Gastrocnemius medialis (tissue), 4 donors: ENCODE measurements at regions not wholly inside any gene's neighbourhood (a gene's known extent, or its start where the extent isn't known, plus 50 kb on each side); places are given as distances from the start of the nearest gene placed in this dataset.

Experiments
- ATAC-seq, 2 donors: fragments of 150-250 bp; one replicate each; pipeline ENCODE4 v1.9.1; 2016
- DNase-seq, 2 donors: peaks; one replicate each; pipeline ENCODE4 v3.0.0-alpha.2; 2019
- H3K27ac ChIP-seq, 4 donors: fragments of 200-600 bp; sonication (generic); 1 replicate in 1 of 4; 2 replicates in 3 of 4; pipeline ENCODE4 v1.5.1; 2016 to 2018; ENCODE audit warnings: mild to moderate bottlenecking in 2 of 4, moderate library complexity in 1 of 4
- H3K27me3 ChIP-seq, 3 donors: fragments of 200-600 bp; sonication (generic) in 2 of 3; 1 replicate in 1 of 3; 2 replicates in 2 of 3; pipeline versions ENCODE4 v1.5.1 to v1.6.0; 2016 to 2019; ENCODE audit warnings: mild to moderate bottlenecking in 1 of 3, moderate library complexity in 1 of 3
- H3K36me3 ChIP-seq, 2 donors: fragments of 200-600 bp; sonication (generic) in 1 of 2; one replicate each; pipeline ENCODE4 v1.5.1; 2017 to 2018
- H3K4me1 ChIP-seq, 2 donors: fragments of 200-600 bp; sonication (generic) in 1 of 2; one replicate each; pipeline ENCODE4 v1.5.1; 2016 to 2017; ENCODE audit warnings: mild to moderate bottlenecking in 2 of 2
- H3K4me3 ChIP-seq, 4 donors: fragments of 200-600 bp; sonication (generic) in 3 of 4; 1 replicate in 1 of 4; 2 replicates in 3 of 4; pipeline ENCODE4 v1.5.1; 2016 to 2019; ENCODE audit warnings: mild to moderate bottlenecking in 2 of 4
- H3K9me3 ChIP-seq, 3 donors: fragments of 200-600 bp; sonication (generic) in 2 of 3; 1 replicate in 1 of 3; 2 replicates in 2 of 3; pipeline ENCODE4 v1.5.1; 2016 to 2019
- CTCF ChIP-seq, 5 experiments: fragments of 450-650 bp in 3 of 5; fragments of 200-600 bp in 2 of 5; sonication (generic) in 2 of 5; IDR thresholded peaks in 4 of 5; conservative IDR thresholded peaks in 1 of 5; 1 replicate in 4 of 5; 2 replicates in 1 of 5; pipeline ENCODE4 v1.5.1; 2016 to 2019; ENCODE audit warnings: antibody characterized with exemption in 5 of 5, mild to moderate bottlenecking in 3 of 5, moderate library complexity in 3 of 5
- POLR2A ChIP-seq, 2 donors: fragments of 450-650 bp; IDR thresholded peaks; one replicate each; pipeline ENCODE4 v1.6.1; 2017; ENCODE audit warnings: antibody characterized with exemption in 2 of 2, mild to moderate bottlenecking in 2 of 2, moderate library complexity in 2 of 2
- in situ Hi-C, 4 donors: fragments of 200-750 bp; cut with MboI; loops; one replicate each; pipeline versions ENCODE4 v1.15.0 to v1.8.0; 2017; ENCODE audit warnings: low sequenced_read_pairs in 4 of 4
- intact Hi-C: fragments of 100-400 bp; cut with DNase I; formaldehyde crosslinking; loops from one replicate; pipeline ENCODE4 v1.15.1; 2023; ENCODE audit warnings: low total_unique reads

- Histone ChIP-seq H3K27ac (no peak overlapping the region), H3K9me3 (no peaks in the 10 kb centered on the region), H3K27me3 (no peaks in the 10 kb centered on the region), H3K4me1 (no peaks in the 10 kb centered on the region), H3K36me3 (no peaks in the 10 kb centered on the region), H3K4me3 (no peak overlapping the region)
- TF ChIP-seq CTCF (IDR thresholded peaks at IDR 0.05 in 4 of 5, conservative IDR thresholded peaks at IDR 0.05 in 1 of 5) (no peak), POLR2A (IDR thresholded peaks at IDR 0.05) (no peak)
- intact Hi-C loops, result no loop called here
- in situ Hi-C loops, result no loop called here
- DNase-seq (no peak), ATAC-seq (no peak)
Observed at GRCh38 chr2:175864137-175864850, 137.8 kb downstream of the LNPK start.

- intact Hi-C loops (no loop called here), in situ Hi-C loops (no loop called here)
- DNase-seq (no peak), ATAC-seq (no peak)
- H3K4me3 ChIP-seq, result no peak overlapping the region
- no peaks in the 10 kb centered on the region for H3K9me3 ChIP-seq
- TF ChIP-seq CTCF (IDR thresholded peaks at IDR 0.05 in 4 of 5, conservative IDR thresholded peaks at IDR 0.05 in 1 of 5) (no peak), POLR2A (IDR thresholded peaks at IDR 0.05) (no peak)
- H3K4me1 ChIP-seq, result no peaks in the 10 kb centered on the region
- H3K27me3 ChIP-seq, result no peaks in the 10 kb centered on the region
- no peaks in the 10 kb centered on the region for H3K36me3 ChIP-seq
- no peak overlapping the region for H3K27ac ChIP-seq
Observed at GRCh38 chr2:175861958-175862357, 140.1 kb downstream of the LNPK start.

DNA sequence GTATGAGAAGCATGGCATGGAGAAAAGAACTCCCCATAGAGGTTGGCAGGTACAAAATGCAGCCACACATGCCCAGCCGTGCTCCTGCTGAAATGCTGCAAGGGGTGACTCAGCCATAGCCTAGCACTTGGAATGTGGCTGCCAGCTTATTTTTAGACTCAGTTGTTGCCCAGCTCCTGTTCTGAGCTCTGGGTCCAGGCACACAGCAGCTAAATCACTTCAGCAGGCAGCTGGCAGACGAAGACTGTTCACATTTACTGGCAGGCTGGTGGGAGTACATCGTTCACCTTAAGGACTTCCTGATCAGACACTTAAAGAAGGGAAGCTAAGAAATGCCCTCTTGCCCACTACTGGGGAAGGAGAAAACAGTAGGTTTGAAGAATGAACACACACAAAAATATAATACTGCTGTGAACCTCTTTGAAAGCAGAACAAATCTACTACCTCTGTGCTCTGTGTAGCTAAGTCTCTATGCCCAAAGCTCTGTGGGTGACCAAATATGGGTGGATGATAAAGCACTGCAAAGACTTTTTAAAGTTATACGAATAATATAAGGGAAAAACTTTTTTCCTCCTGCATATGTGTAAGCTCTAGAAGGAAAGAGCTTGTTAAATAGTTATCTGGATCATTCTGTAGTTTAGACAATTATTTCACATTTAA lies 146.1 kb downstream of the LNPK start:
- peak; percentile 86 to 93 for DNase-seq
- H3K4me3 ChIP-seq, result peak overlapping the region; percentile 21 to 39 (median 34)
- in situ Hi-C loops, result no loop called here
- no peaks in the 10 kb centered on the region for H3K36me3 ChIP-seq
- intact Hi-C loops, result loop anchor here (1.0 to 10.0 kb wide), 5 partner anchors 74 to 687 kb away; partner anchors contain the start of genes ATF2, EVX2 and LNPK
- no peaks in the 10 kb centered on the region for H3K9me3 ChIP-seq
- H3K4me1 ChIP-seq, result peaks cover 30 to 36% of the 10 kb centered on the region in 2 donors
- H3K27me3 ChIP-seq, result no peaks in the 10 kb centered on the region
- peak; percentile 96 for ATAC-seq
- no peak for TF ChIP-seq CTCF (IDR thresholded peaks at IDR 0.05 in 4 of 5, conservative IDR thresholded peaks at IDR 0.05 in 1 of 5)
- TF ChIP-seq POLR2A (IDR thresholded peaks at IDR 0.05), result peak; percentile 36 to 62
- peak overlapping the region; percentile 84 to 91 (median 86) for H3K27ac ChIP-seq

GRCh38 chr2:175855236-175855635 lies 146.8 kb downstream of the LNPK start:
- Histone ChIP-seq H3K36me3 (no peaks in the 10 kb centered on the region), H3K4me1 (peaks cover 30 to 36% of the 10 kb centered on the region in 2 donors), H3K4me3 (peak overlapping the region in 1 of 4 donors; percentile 20), H3K27ac (peak overlapping the region; percentile 84 to 91 (median 86)), H3K27me3 (no peaks in the 10 kb centered on the region), H3K9me3 (no peaks in the 10 kb centered on the region)
- in situ Hi-C loops (no loop called here), intact Hi-C loops (loop anchor here (1.0 to 10.0 kb wide), 4 partner anchors 75 to 686 kb away; partner anchors contain the start of genes ATF2 and EVX2)
- ATAC-seq (peak; percentile 8 to 29), DNase-seq (no peak)
- TF ChIP-seq POLR2A (IDR thresholded peaks at IDR 0.05), result no peak
- TF ChIP-seq CTCF (IDR thresholded peaks at IDR 0.05 in 4 of 5, conservative IDR thresholded peaks at IDR 0.05 in 1 of 5), result no peak
